Adipocyte (in vitro differentiated cells): ENCODE measurements at regions not wholly inside any gene's neighbourhood (a gene's known extent, or its start where the extent isn't known, plus 50 kb on each side); places are given as distances from the start of the nearest gene placed in this dataset.

Experiments used
- DNase-seq: peaks from one replicate; pipeline ENCODE4 v3.0.0-alpha.2; 2015; ENCODE audit warnings: low read depth
- H3K27me3 ChIP-seq: replicated peaks from 2 replicates; pipeline ENCODE4 v1.7.0; 2013; ENCODE audit warnings: mild to moderate bottlenecking, low read length, moderate library complexity; ENCODE audit not compliant: control insufficient read depth, insufficient read depth
- H3K36me3 ChIP-seq: 2 replicates; pipeline ENCODE4 v1.7.0; 2013; ENCODE audit warnings: low read length, mild to moderate bottlenecking, moderate library complexity; ENCODE audit not compliant: control insufficient read depth, insufficient read depth, severe bottlenecking
- H3K4me1 ChIP-seq: 2 replicates; pipeline ENCODE4 v1.7.0; 2013; ENCODE audit warnings: mild to moderate bottlenecking, low read length, moderate library complexity; ENCODE audit not compliant: control insufficient read depth, insufficient read depth
- H3K4me3 ChIP-seq: 2 replicates; pipeline ENCODE4 v1.7.0; 2013; ENCODE audit warnings: mild to moderate bottlenecking, low read length, moderate library complexity
- H3K9ac ChIP-seq: 2 replicates; pipeline ENCODE4 v1.7.0; 2013; ENCODE audit warnings: mild to moderate bottlenecking, low read length, moderate library complexity
- H3K9me3 ChIP-seq: 2 replicates; pipeline ENCODE4 v1.7.0; 2013; ENCODE audit warnings: mild to moderate bottlenecking, low read length, moderate library complexity; ENCODE audit not compliant: control insufficient read depth

DNA sequence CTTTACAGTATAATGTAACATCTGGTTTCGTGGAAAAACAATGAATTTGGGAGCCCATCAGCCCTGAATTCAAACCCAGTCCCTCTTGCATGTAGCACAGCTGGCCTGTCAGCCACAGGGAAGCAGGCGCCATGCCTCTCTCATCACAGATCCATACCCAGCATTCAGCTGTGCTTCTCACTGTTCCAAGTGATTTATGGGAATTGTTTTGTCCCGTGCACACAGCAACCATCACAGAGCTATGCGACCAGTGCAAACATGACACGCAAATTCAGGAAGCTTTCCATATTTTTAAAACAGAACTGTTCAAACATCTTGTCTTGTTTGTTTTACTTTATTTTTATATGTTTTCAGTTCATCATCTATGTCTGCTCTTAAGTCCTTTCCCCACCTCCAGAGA, 496.1 kb downstream of the EIPR1 start:
- Histone ChIP-seq H3K36me3 (no peaks in the 10 kb centered on the region), H3K9me3 (peaks cover 8% of the 10 kb centered on the region), H3K4me3 (no peak overlapping the region), H3K9ac (no peak overlapping the region), H3K27me3 (peaks cover 7% of the 10 kb centered on the region), H3K4me1 (no peaks in the 10 kb centered on the region)
- no peak for DNase-seq

DNA sequence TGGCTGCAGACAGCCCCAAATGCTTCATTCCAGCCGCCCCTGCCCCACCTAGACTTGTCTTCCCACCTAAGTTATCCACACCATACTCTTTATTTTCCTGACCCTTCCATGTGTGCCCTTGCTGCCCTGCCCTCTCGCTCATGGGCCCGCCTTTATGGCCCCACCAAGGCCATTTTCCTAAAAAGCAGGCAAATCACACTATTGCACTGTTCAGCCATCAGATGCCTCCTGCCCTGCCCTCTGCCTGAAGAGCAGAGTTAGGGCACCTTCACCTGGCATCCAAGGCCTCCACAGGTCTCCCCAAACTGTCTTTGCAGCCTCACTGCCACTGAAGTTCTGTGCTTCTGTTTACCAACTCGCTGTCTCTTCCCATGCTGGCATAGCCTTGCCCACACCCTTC, 496.7 kb downstream of the EIPR1 start:
- H3K4me1 ChIP-seq = no peaks in the 10 kb centered on the region
- H3K9me3 ChIP-seq = peaks cover 8% of the 10 kb centered on the region
- no peaks in the 10 kb centered on the region for H3K36me3 ChIP-seq
- H3K9ac ChIP-seq = no peak overlapping the region
- DNase-seq = no peak
- no peak overlapping the region for H3K4me3 ChIP-seq
- H3K27me3 ChIP-seq = peaks cover 8% of the 10 kb centered on the region

DNA sequence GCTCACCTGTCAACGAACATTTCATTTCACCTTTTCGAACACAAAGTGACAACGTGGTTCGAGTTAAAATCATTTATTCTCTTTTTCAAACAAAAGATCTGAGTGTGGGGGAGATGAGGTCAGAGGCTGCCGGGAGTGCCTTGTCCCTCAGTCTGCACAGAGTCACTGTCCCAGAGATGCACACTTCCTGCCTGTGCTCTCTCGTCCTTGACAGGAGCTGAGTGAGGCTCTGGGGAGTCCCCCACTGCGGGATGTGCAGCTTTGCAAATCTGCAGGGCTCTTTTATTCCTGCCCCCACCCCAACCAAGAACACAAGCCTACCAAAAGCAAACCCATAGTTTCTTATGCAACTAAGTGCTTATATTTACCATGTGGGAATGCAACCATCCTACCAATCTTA, 497.8 kb downstream of the EIPR1 start:
- H3K9me3 ChIP-seq = peaks cover 8% of the 10 kb centered on the region
- H3K4me3 ChIP-seq = no peak overlapping the region
- peaks cover 8% of the 10 kb centered on the region for H3K27me3 ChIP-seq
- no peak for DNase-seq
- no peaks in the 10 kb centered on the region for H3K4me1 ChIP-seq
- H3K36me3 ChIP-seq = no peaks in the 10 kb centered on the region
- no peak overlapping the region for H3K9ac ChIP-seq

DNA sequence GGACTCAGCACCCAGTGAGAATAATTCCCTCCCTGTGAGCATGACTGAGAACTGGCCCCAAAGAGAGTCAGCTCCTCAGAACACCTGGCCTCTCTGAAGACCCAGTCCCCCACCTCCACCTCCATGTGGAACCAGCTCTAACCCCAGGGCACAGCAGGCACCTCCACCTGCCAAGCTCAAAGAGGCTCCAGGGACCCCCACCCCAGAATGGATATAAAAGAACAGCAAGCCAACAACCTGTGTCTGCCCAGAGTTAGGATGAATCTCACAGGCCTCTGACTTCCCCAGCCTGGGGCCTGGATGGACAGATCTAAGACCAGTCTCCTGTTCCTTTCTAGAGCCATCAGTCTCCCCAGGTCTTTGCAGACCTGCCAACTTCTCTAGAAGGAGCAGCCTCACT, 498.5 kb downstream of the EIPR1 start:
- Histone ChIP-seq H3K4me3 (no peak overlapping the region), H3K9me3 (peaks cover 8% of the 10 kb centered on the region), H3K9ac (no peak overlapping the region), H3K27me3 (peaks cover 8% of the 10 kb centered on the region), H3K36me3 (no peaks in the 10 kb centered on the region), H3K4me1 (no peaks in the 10 kb centered on the region)
- DNase-seq = no peak

DNA sequence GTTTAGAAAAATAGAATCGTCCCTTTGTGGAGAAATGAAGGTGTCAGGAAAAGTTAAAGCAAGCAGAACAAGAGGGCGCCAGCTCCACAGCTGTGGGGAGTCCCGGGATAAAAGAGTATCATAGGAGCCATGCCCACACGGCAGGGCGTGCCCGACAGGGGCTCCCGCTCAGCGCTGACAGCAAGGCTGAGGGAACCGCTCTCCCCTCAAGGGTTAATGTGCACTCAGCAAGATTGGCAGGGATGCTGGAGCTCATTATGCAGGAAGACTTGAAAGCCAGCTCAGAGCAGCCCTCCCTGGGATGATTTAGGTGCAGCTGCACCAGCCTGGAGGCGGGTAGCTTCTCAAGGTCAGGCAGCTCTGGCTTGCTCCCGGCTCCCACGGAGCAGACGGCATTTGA, 500.2 kb downstream of the EIPR1 start:
- Histone ChIP-seq H3K27me3 (peaks cover 8% of the 10 kb centered on the region), H3K9me3 (peaks cover under 1% of the 10 kb centered on the region), H3K4me1 (no peaks in the 10 kb centered on the region), H3K4me3 (no peak overlapping the region), H3K9ac (no peak overlapping the region), H3K36me3 (no peaks in the 10 kb centered on the region)
- DNase-seq = no peak

DNA sequence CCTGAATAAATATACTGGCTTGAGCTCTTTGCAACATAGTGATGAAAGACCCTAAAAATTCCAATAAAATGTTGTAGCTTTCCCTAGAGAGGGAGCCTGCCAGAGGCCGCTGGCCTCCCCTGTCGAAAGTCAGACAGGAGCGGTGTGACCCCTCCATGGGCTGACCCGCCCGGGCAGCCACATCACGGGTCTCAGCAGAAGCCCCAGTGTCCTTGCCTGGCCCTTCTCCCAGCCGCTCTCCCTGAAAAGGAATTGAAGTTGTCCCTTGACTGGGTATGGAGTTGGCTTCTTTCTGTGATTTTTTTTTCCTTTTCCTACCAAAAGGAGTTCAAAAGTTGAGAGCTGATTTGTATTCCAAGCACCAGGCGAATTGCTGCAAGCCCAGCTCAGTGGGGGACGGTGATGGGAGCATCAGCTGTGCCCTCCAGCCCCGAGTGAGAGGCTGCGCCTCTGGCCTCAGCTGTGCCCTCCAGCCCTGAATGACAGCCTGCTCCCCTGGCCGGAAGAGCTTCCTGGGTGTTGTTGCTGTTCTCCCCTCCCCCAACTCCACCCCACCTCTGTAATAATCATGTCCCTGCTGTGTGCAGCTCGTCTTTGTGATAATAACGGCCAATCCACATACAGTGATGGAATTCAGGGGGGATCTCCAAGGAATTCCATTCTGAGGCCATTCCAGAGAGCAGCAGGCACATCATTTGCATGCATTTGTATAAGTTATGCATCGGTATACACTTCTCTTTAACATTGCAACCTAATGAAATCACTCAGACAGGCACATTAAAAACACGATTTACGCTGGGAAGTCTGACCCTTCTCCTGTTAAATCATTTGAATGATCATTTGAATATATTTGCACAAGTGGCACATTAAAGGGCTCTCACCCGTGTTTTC, 501.0 kb downstream of the EIPR1 start:
- no peaks in the 10 kb centered on the region for H3K36me3 ChIP-seq
- H3K27me3 ChIP-seq = peaks cover 8% of the 10 kb centered on the region
- no peak for DNase-seq
- H3K9ac ChIP-seq = no peak overlapping the region
- no peaks in the 10 kb centered on the region for H3K4me1 ChIP-seq
- H3K4me3 ChIP-seq = no peak overlapping the region
- H3K9me3 ChIP-seq = no peaks in the 10 kb centered on the region

DNA sequence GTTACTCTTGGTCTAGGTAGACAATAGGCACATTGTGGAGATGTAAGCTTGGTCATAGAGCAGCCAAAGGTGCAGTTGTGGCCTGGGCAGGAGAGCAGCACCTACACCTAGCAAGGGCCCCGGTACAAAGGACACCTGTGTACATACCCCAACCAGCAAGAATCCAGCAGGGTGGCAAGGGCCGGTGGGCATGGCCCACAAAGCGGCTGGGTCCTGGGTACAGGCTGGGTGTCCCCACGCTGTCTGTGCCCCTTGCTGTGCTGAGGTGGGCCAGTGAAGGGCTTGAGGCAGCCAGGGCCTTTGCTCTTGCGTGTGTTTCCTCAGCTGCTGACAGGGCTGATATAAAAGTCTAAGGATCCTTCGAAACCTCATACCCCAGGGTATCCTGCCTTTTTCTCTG, 501.8 kb downstream of the EIPR1 start:
- Histone ChIP-seq H3K4me3 (no peak overlapping the region), H3K27me3 (peaks cover 8% of the 10 kb centered on the region), H3K36me3 (no peaks in the 10 kb centered on the region), H3K4me1 (no peaks in the 10 kb centered on the region), H3K9me3 (no peaks in the 10 kb centered on the region), H3K9ac (no peak overlapping the region)
- DNase-seq = no peak

DNA sequence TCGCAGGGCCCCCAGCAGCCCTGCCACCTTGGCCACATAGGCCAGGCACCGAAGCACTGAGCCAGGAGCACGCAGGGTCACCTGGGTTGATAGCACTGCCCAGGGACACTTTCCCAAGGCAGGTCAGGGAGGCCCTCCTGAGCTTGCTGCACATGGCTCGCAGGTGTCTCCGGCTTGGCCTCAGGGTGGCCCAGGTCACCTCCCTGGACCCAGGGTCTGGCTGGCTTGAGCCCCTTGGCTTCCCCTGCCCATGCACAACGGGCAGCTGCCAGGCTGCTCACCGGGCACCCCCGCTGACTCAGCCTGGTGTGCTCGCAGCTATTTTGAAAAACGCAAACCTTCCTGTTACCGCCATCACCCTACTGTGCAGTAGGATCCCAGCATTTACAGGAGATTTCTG, 502.3 kb downstream of the EIPR1 start:
- Histone ChIP-seq H3K36me3 (no peaks in the 10 kb centered on the region), H3K9ac (no peak overlapping the region), H3K4me3 (no peak overlapping the region), H3K9me3 (no peaks in the 10 kb centered on the region), H3K27me3 (peaks cover 8% of the 10 kb centered on the region), H3K4me1 (no peaks in the 10 kb centered on the region)
- DNase-seq = no peak

DNA sequence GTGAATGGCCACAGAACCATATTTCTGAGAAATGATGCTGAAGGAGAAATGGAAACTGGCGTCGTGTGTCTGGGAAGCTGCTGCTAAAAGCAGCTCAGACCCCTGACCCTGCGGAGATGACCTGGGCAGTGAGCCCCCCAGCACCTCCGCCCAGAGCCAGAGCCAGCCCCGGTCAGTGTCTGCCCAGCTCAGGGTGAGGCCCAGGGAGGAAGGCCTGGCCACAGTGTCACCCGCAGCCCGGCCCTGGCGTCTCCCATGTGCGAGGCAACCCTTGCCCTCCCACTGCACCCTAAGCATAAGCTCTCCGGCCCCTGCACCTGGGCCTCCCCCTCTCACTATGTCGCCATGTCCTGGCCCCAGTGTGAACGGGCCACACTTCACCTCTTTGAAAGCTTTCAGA, 502.8 kb downstream of the EIPR1 start:
- Histone ChIP-seq H3K9me3 (no peaks in the 10 kb centered on the region), H3K4me3 (no peak overlapping the region), H3K36me3 (no peaks in the 10 kb centered on the region), H3K9ac (no peak overlapping the region), H3K4me1 (no peaks in the 10 kb centered on the region), H3K27me3 (peaks cover 10% of the 10 kb centered on the region)
- no peak for DNase-seq

DNA sequence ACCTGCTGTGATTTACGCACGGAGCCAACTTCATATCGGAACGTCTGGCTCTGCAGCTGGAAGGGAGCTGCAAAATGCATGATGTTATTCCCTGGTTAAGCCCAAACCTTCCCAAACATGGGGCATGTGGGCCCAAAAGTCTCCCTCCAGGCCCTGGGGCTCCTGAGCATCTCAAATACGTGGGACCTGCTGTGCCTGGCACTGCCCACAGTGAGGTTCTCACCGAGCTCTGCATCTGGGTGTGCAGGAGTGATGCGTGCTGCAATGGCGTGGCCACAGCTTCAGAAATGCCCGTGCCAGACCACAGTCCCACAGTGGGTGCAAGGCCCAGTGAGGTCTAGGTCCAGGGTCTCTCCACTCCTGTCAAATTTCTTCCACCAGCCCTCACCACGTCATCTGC, 503.3 kb downstream of the EIPR1 start:
- Histone ChIP-seq H3K9me3 (no peaks in the 10 kb centered on the region), H3K36me3 (no peaks in the 10 kb centered on the region), H3K4me1 (no peaks in the 10 kb centered on the region), H3K27me3 (peaks cover 14% of the 10 kb centered on the region), H3K4me3 (no peak overlapping the region), H3K9ac (no peak overlapping the region)
- no peak for DNase-seq

DNA sequence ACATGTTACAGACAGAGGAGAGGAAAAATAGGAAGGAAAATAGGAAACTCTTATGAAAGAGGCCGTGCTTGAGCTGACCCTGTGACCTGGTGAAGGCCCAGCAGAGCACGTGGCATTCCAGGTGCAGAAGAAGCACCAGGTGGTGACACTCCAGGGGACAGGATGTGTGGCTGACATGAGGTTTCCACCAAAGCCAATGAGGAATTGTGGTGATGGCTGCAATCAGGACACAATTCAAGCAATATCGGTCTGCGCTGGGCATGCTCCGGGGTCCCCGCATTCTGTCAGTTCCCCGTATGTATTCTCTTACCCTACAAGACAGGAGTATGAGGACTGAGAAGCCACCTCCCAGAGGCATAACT, 504.2 kb downstream of the EIPR1 start:
- H3K9ac ChIP-seq = no peak overlapping the region
- H3K4me1 ChIP-seq = no peaks in the 10 kb centered on the region
- H3K27me3 ChIP-seq = peaks cover 16% of the 10 kb centered on the region
- no peak for DNase-seq
- H3K4me3 ChIP-seq = no peak overlapping the region
- H3K36me3 ChIP-seq = no peaks in the 10 kb centered on the region
- no peaks in the 10 kb centered on the region for H3K9me3 ChIP-seq
